Ovary (tissue), 3 donors: ENCODE measurements at regions not wholly inside any gene's neighbourhood (a gene's known extent, or its start where the extent isn't known, plus 50 kb on each side); places are given as distances from the start of the nearest gene placed in this dataset.

Experiments used
- CTCF ChIP-seq, 3 donors: fragments of 450-650 bp in 2 of 3; fragments of 200-600 bp in 1 of 3; IDR thresholded peaks; one replicate each; pipeline versions ENCODE4 v1.5.1 to v1.8.0; 2016 to 2022; ENCODE audit warnings: antibody characterized with exemption in 3 of 3, mild to moderate bottlenecking in 1 of 3
- POLR2A ChIP-seq: fragments of 450-650 bp; IDR thresholded peaks from one replicate; pipeline ENCODE4 v1.6.1; 2017; ENCODE audit warnings: antibody characterized with exemption, mild to moderate bottlenecking, moderate library complexity
- donor health status: DM: no; HTN: no; CAD: no.

- TF ChIP-seq POLR2A (no peak), CTCF (IDR thresholded peaks at IDR 0.05) (no peak)
These were observed 419.8 kb downstream of the DMRT2 start for GRCh38 chr9:1469996-1470395.
